ENCODE measurements at regions not wholly inside any gene's neighbourhood (a gene's known extent, or its start where the extent isn't known, plus 50 kb on each side); places are given as distances from the start of the nearest gene placed in this dataset.
"Not testable (repeated sequence)": the region's sequence is repeated elsewhere in the genome, so short reads cannot be mapped to it uniquely, and the experiment has no call there.

DNA sequence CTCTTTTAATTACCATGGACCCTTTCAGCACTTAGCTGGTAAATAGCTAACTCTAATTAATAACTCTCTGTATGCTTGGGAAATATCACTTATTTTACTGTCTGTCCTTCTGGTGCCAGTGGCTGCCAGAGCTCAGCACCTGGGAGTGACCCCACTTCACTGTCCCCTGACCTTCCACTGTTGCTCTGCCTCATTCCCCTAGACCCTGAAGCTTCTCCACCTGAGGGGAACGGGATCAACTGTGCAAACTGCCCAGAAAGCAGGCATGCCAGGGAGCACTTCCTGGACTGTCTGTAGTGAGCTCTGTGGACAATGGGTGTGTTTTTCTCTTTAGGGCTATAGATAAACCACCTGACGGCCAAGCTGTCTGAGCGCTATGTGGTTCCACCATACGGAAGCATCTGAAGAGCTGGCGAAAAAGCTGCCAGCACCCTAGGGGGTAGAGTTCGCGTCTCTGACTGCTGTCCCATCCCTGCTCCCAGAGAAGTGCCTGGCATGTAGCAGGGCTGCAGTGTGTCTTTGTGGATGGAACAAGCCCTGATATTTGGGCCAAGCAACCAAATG, 106.3 kb upstream of the FOXA2 start:
- no peak for DNase-seq

DNA sequence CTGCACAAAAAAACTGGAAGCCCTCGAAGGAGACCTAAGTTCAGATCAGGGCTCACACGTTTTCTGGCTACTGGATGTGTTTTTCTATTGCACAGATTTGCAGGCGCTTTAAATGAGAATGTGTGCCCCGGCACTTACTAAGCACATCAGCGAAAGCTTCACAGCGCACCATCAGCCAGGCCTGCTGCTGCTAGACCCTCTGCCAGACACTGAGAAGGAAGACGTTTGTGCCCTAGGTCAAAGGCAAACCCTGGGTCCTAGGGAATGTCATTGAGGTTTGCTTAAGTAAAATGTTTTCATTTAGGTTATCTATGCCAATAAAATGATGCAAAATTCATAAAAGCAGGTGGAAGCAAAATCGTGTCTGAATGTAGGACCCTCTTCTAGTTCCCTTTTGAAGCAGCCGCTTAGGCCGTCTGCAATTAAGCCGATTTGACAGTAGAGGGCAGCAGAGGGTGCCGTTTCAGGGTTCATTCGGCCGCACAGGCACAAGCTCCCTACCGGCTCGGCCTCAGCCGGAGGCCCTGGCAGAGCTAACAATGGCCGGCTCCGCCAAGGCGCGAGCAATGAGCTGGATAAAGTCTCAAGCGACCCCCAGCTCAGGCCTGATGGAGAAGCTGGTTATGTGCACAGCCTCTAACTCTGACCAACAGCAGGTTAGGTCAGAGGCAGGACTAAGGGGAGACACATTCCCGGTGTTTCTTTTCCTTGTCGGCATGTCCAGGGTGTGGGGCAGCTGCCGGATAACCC, 107.2 kb upstream of the FOXA2 start:
- peak; percentile 83 for DNase-seq

DNA sequence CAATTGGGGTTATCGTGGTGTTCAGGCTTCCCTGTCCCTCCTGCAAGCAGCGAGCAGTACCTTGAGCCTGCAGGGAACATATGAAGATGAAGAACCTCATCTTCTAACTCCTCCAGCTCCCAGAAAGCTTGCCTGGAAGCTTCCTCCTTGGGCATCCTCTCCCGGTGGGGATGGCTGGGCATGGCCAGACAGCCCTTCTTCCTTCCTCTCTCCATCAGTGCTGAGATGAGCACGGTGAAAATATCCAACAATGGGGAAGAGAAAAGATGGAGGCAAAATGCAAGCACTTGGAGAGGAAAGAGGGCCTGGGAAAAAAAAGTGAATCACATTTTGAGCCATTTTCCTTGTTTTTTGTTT, 107.7 kb upstream of the FOXA2 start:
- no peak for DNase-seq

DNA sequence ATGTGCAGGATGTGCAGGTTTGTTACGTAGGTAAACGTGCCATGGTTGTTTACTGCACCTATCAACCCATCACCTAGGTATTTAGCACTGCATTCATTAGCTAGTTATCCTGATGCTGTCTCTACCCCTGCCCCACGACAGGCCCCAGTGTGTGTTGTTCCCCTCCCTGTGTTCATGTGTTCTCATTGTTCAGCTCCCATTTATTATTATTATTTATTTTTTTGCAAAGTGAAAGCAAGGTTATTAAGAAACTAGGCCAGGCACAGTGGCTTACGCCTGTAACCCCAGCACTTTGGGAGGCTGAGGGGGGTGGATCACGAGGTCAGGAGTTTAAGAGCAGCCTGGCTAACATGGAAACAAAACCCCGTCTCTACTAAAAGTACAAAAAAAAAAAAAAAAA, 108.2 kb upstream of the FOXA2 start:
- DNase-seq, result not testable (repeated sequence)

DNA sequence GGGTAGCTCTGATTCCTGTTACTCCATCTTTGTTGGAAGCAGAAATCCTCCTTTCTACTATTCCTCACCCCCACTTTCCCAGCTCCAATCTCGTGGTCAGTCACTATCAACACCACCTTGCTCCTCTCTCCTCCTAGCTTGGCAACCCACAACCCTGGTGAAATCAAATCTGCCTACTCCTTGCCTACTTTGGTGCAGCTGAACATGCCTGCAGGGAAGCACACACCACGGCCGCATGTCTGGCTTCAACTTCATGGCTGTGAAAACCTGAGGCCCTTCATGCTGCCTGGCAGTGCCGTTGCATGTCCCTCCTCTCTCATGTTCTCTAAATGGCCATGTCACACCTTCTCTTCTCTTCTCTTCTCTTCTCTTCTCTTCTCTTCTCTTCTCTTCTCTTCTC, 112.4 kb upstream of the FOXA2 start:
- DNase-seq, result no peak

DNA sequence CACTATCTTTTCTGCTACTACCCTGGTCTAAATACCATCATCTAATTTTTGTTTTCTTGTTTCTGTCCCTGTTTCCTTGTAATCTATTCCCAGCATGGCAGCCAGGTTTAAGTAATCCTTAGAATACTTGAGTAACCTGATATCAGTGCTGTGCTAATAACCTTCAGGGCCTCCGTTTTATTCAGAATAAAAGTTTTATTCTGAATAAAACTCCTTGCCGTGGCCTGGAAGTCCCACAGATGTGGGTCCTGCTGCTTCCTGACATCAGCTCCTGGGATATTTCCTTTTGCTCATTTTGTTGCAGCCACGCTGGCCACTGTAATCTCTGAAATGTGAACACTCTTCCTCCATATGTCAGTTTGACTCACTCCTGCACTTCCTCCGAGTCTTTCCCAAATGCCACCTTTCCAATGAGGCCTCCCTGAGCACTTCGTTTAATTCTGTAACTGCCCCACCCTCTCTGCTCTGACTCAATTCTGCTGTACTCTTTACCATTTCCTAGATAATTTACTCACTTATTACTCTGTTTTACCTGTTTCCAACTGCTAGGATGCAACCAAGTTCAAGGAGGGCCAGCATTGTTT, 114.0 kb upstream of the FOXA2 start:
- no peak for DNase-seq

DNA sequence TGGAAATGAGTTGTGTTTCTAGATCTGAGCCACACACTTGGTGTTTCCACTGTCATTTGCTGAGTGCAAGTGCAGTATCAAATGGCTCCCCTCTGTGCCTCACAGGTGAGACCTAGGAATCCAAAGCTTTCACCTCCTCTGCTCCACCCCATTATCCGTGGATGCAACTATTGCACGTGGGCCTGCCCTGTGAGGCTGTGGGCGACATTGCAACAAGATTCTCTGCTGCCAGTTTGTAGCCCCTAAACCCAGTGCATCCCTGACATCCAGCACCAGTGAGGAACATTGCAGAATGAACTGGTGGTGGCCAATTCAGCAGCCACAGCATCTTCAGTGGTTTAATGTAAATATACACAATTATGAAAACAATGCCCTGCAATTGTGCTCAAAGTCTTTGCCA, 115.0 kb upstream of the FOXA2 start:
- DNase-seq, result no peak

DNA sequence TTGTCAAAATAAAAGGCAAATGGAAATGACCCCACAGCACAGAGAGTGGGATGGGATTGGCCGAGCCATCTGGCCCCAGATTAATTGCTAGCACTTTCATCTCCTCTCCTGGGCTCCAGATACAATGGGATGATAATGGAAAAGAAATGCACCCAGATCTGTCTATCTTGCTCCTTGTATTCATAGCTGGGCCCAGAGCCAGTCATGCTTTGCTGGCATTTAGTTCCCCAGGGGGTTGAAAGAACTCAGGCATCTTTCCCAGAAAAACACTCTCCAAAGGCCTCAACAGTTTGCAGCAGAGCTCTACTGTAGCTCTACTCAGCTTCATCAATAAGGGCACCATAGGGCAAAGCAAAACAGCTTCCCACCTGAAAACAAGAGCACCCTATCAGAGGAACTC, 116.0 kb upstream of the FOXA2 start:
- no peak for DNase-seq

DNA sequence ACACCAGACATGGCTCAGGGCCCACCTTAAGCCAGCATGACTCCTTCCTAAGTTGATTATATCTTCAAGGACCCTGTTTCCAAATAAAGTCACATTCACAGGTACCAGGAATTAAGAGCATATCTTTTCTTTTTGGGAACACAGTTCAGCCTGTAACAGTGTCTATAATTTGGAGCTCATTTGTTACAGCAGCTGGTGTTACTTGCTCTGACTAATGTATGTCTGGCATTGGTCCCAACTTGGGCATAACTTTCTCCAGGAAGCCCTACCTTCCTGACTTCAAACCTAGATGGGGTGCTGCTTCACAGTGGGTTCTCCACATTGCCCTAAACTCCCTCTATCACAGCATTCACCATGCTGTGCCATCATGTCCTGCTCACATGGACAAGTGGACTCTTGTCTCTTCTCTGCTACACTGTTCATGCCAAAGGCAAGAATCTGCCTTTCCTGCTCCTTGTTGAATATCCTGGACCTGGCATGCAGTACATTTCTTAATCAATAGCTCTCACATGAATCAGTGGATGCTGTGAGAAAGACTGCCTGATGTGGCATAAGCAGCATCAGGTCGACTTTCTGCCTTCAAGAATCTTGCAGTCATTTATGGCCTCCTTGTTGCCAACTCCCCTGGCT, 117.4 kb upstream of the FOXA2 start:
- DNase-seq, result no peak

DNA sequence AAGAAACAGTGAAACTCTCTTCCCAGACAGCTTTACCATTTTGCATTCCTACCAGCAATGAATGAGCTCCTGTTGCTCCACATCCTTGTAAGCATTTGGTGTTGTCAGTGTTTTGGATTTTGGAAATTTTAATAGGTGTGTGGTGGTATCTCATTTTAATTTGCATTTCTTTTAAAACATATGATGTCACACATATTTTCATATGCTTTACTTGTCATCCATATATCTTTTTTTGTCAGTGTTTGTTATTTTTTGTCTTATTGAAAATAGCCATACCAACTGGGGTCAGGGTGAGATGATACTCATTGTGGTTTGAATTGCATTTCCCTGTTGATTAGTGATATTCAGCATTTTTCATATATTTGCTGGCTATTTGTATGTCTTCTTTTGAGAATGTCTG, 119.5 kb upstream of the FOXA2 start:
- DNase-seq, result no peak

DNA sequence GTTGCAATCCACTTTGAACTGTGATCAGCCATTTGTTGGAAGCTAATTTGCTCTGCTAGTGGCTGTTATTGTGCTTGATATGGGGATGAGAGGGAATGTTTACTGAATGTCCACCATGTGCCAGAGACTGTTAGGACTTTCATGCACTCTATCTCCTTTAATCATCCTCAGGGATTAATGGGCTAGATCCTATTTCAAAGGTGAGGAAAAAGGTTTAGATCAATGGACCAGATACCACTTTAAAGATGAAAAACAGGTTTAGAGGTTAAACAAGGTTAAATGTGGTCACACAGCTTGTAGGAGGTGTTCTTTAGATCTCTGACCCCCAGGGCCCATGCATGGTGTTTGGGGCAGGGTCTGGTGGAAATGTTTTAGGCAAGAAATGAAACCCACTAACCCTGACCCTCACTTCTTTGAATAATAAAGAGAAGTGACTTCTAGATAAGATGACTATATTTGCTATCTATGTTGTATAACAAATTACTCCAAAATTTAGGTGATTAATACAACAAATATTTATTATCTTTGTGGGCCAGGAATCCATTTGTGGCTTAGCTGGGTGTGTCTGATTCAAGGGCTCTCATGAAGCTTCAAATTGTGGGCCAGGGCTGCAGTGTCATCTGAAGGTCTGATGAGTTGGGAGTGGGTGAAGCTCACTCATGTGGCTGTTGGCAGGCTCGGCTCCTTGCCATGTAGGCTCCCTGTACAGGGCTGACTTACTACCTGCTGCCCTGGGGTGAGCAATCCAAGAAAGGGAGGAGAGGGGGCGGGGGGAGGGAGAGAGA, 127.8 kb upstream of the FOXA2 start:
- no peak for DNase-seq

DNA sequence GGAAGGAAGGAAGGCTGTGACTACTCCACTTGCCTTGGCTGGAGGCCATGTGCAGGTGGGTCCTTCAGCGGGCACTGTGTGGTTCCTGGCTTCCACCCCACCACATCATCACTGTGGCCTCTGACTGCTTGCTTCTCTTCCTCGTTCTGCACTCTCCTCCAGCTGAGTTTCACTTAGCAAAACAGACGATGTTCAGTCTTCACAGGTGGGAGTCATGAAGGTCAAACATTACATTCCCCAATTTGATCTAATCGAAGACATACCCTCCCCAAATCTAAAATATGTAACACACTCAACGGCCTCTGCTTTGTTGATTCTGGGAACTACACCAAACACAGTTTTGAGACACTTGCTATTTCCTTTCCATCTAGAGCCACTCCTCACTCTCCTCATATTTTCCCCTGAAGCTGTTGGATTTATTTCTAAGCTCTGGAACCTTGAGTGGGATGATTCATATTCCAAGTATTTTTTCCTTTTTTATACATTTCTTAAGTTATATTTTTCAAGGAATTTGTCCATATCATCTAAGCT, 132.5 kb upstream of the FOXA2 start:
- peak; percentile 38 for DNase-seq

DNA sequence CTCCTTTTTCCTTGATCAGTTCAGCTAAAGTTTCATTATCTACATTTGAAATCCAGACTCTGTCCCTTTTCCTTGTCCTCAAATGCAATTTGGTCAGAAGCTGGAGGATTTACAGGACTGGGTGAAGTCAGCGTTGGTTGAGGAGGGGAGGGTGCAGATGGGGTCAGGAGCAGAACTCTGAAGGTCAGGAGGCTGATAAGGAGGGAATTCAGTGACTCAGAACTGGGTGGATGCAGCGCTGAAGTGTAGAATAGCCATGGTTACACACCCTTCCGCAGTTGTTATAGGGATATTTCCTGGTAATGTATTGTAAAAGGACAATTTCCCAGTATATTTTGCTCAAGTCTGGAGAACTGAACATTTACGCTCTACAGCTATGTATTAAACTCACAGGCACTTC, 133.1 kb upstream of the FOXA2 start:
- DNase-seq, result no peak

DNA sequence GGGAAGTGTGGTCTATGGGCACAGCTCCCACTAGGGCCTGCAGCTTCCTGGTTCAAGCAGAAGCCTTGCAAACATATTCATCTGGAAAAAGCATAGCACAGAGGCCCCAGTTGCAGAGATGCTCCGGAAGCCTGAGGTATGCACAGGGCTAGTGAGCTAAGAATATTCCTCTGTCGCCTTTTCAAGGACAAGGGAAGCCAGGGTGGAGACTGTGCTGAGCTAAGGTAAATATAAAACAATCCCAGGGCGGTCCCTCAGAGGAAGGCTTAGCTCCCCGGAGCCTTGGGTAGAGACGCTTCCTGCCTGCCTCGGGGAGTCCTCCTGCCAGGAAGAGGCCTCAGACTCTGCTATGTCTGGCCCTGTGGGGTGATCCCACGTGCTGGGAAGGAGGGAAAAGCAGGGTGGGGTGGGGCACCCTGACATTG, 134.8 kb upstream of the FOXA2 start:
- DNase-seq, result no peak

DNA sequence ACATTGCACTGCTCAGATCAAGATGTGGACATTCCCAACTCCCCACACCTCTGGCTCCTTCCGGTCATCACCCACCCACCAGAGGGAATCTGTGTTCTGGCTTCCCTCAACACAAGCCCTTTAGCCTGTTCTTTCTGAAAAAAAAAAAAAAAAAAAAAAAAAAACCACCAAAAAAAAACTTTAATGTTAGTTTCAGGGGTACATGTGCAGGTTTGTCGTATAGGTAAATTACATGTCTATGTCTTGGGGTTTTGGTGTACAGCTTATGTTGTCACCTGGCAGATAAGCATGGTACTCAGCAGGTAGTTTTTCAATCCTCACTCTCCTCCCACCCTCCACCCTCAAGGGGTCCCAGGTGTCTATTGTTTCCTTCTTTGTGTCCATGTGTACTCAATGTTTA, 135.8 kb upstream of the FOXA2 start:
- no peak for DNase-seq

DNA sequence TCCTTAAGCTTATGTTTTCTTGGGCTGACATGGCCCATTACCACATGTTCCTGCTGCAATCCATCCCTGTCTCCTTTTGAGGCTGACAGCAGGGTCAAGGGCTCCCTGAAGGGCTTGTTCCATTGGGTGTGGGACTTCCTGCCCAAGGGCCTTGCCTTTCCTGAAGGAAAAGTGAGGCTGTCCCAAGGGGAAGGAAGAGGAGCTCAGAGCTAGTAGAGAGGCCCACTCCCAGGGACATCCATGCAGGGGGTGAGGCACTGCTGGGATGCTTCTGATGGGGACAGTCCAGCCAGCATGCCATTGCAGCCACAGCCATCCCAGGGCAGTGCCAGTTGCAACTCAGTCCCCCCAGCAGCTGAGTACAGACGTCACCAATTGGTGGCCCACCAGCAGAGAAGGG, 138.4 kb upstream of the FOXA2 start:
- no peak for DNase-seq

DNA sequence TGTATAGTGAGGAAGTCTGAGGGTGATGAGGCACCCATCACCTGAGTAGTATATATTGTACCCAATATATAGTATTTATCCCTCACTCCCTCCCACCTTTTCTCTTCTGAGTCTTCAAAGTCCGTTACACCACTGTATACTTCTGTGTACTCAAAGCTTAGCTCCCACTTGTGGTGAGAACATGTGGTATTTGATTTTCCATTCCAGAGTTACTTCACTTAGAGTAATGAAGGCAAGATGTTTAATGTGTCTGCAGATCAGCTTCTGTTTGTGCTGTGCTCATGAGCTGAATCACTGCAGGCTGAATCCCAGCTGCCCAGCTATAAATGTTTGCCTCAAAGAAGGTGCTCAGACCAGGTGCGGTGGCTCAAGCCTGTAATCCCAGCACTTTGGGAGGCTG, 139.3 kb upstream of the FOXA2 start:
- no peak for DNase-seq

DNA sequence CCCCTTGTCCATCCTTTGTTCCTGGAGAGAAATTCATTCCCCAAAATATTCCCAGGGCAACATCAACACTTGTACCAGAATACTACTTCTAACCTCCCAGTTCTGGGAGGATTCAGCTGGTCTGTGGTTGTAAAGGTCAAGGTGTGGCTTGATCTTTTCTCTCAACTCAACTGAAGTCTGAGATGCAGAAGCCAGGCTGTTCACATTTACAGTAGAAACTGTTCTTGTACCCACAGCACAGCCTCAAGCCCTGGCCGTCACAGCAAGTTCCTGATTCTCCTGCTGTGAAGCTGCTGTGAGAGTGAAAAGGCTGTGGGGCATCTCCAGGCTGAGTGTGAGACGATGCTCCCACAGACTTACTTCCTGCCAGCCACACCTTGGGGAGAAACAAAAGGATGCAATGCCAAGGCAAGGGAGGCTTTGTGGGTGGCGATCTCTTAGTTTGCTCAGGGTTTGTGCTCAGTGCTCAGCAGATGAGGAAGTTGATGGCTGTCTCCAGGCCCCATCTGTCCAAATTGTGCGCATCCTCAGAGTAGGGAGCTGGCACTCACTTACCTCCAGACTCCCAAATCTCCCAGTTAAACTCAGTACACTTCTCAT, 143.9 kb upstream of the FOXA2 start:
- no peak for DNase-seq

DNA sequence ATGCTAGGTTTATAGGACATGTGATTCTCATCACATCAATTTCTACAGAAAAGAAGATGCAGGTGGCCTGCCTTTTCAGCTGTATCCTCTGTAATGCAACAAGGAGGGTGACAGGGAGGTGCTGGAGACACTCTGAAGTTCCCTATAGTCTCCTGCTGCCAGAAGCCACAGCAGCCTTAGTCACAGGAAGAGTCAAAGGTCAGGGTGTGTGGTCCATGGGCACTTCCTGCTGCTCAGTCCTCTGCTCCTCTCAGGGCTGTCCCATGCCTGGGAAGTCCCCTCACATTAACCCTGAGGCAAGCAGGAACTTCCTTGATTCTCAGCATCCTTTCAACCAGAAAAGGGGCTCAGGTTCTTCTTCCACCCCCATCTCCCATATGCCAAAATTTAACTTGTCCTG, 144.8 kb upstream of the FOXA2 start:
- no peak for DNase-seq

DNA sequence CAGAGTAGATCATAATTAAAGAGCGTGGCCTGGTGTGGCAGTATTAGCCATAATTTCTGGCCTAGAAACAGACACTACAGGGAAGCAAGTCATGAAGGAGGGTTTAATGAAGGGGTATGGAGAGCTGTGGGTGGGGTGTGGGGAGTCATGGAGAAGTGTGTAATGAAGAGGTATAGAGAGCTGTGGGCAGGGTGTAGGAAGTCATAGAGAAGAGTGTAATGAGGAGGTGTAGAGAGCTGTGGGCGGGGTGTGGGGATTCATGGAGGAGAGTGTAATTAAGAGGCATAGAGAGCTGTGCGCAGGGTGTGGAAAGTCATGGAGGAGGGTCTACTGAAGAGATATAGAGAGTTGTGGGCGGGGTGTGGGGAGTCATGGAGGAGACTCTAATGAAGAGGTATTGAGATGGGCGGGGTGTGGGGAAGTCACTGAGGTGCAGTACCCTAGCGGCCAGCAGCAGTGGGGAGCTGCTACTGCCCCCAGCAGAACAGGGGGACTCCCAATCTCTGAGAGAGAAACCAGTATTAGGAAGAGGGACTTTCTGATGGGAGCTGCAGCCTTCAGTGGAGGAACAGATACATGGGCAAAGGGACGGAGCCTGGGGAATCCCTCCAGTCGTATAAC, 145.4 kb upstream of the FOXA2 start:
- DNase-seq, result no peak

DNA sequence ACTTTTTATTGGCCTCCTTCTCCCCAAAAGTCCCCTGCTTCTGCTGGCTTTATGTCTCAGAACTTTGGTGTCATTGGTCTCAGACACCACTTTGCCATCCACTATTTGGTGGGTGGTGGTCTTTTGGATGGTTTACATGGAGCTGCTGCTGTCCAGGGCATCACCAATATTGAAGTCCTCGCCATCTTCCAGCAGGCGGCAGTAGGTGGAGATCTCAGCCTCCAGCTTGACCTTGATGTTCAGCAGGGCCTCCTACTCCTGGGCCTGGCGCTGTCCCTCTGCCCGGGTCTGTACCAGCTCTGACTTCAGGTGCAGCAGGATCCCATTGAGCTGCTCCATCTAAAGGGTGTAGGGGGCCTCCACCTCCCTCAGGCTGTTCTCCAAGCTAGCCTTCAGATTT, 148.4 kb upstream of the FOXA2 start:
- no peak for DNase-seq
